Activated CD4-positive, alpha-beta T cell treated with anti-CD3 and anti-CD28 coated beads for 36 hours (primary cell): ENCODE measurements at regions not wholly inside any gene's neighbourhood (a gene's known extent, or its start where the extent isn't known, plus 50 kb on each side); places are given as distances from the start of the nearest gene placed in this dataset.

Source experiments
- ATAC-seq: fragments of 200-7000 bp; cut with Tn5 transposase; one replicate; pipeline ENCODE4 v1.10.0; 2021; ENCODE audit warnings: mild to moderate bottlenecking, moderate library complexity
- CTCF ChIA-PET: fragments of 350-600 bp; sonication (Branson Sonifier 250); formaldehyde crosslinking; loops from one replicate; lab custom pipeline; 2021; ENCODE audit warnings: antibody characterized with exemption; lab: Charles Lee
- POLR2A ChIA-PET: fragments of 350-600 bp; sonication (Branson Sonifier 250); formaldehyde crosslinking; loops from one replicate; lab custom pipeline; 2021; ENCODE audit warnings: antibody characterized with exemption, inconsistent platforms; lab: Charles Lee
- DNase-seq: peaks from one replicate; pipeline ENCODE4 v3.0.0-alpha.2; 2020
- H3K27ac Mint-ChIP-seq: one replicate; pipeline ENCODE4 v1.8.0; 2021; ENCODE audit warnings: mixed read lengths
- H3K27me3 Mint-ChIP-seq: one replicate; pipeline ENCODE4 v1.8.0; 2021; ENCODE audit warnings: mixed read lengths
- H3K36me3 Mint-ChIP-seq: one replicate; pipeline ENCODE4 v1.8.0; 2021; ENCODE audit warnings: low read depth, mixed read lengths
- H3K4me1 Mint-ChIP-seq: one replicate; pipeline ENCODE4 v1.8.0; 2021; ENCODE audit warnings: mixed read lengths
- H3K4me3 Mint-ChIP-seq: one replicate; pipeline ENCODE4 v1.8.0; 2021; ENCODE audit warnings: mild to moderate bottlenecking, moderate library complexity, mixed read lengths
- H3K9me3 Mint-ChIP-seq: one replicate; pipeline ENCODE4 v1.8.0; 2021; ENCODE audit warnings: low read depth, mixed read lengths
- intact Hi-C, 2 experiments: fragments of 100-400 bp; cut with DNase I in 1 of 2; cut with micrococcal nuclease in 1 of 2; formaldehyde crosslinking; loops; one replicate each; pipeline versions ENCODE4 v1.14.2 to v1.15.1; 2022 to 2024; cut with DNase I, micrococcal nuclease

- no peak for ATAC-seq
- Mint-ChIP-seq H3K27me3 (peaks cover 7% of the 10 kb centered on the region), H3K4me1 (no peaks in the 10 kb centered on the region), H3K36me3 (no peaks in the 10 kb centered on the region), H3K27ac (no peak overlapping the region), H3K4me3 (no peak overlapping the region), H3K9me3 (no peaks in the 10 kb centered on the region)
- no peak for DNase-seq
- ChIA-PET CTCF (no interaction called here), POLR2A (no interaction called here)
- intact Hi-C loops = no loop called here
Observed at GRCh38 chr5:86360801-86361200, 256.9 kb upstream of the COX7C start.

DNA sequence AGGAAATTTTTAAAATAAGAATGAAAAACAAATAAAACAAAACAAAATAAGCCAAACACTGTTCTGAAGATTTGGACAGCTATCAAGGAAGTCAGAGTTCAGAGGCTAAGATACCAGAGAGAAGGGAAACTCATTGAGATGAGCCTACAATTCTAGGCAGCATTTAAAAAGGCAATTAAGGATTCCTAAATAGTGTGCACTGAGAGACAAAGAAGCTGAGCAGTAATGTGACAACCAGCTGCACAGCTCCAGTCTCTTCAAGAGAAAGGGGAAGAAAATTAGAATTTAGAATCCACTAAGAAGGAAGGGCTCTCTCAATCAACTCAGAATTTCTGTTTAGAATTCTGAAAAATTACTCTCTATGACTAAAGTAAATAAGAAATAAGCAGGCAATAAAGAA lies 246.7 kb upstream of the COX7C start:
- ChIA-PET CTCF (no interaction called here), POLR2A (no interaction called here)
- intact Hi-C loops = no loop called here
- Mint-ChIP-seq H3K4me3 (no peak overlapping the region), H3K36me3 (no peaks in the 10 kb centered on the region), H3K27me3 (peaks cover 1% of the 10 kb centered on the region), H3K27ac (no peak overlapping the region), H3K9me3 (no peaks in the 10 kb centered on the region), H3K4me1 (no peaks in the 10 kb centered on the region)
- ATAC-seq = no peak
- no peak for DNase-seq

GRCh38 chr5:86374611-86375010 lies 243.1 kb upstream of the COX7C start:
- no peak overlapping the region for H3K4me3 Mint-ChIP-seq
- no peak overlapping the region for H3K27ac Mint-ChIP-seq
- DNase-seq = no peak
- POLR2A ChIA-PET = no interaction called here
- H3K4me1 Mint-ChIP-seq = no peaks in the 10 kb centered on the region
- ATAC-seq = no peak
- H3K36me3 Mint-ChIP-seq = no peaks in the 10 kb centered on the region
- peaks cover 2% of the 10 kb centered on the region for H3K9me3 Mint-ChIP-seq
- intact Hi-C loops = no loop called here
- H3K27me3 Mint-ChIP-seq = no peaks in the 10 kb centered on the region
- CTCF ChIA-PET = no interaction called here

DNA sequence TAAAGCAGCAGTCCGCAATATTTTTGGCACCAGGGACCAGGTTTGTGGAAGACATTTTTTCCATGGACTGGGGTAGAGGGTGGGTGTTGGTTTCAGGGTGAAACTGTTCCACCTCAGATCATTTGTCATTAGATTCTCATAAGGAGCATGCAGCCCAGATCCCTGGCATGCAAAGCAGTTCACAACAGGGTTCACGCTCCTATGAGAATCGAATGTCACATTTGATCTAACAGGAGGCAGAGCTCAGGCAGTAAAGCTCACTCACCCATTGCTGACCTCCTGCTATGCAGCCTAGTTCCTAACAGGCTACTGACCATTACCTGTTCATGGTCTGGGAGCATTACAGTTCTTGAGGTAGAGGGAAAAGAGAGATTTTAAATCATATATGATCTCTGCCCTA lies 241.5 kb upstream of the COX7C start:
- ChIA-PET POLR2A (no interaction called here), CTCF (no interaction called here)
- Mint-ChIP-seq H3K9me3 (peaks cover 2% of the 10 kb centered on the region), H3K27me3 (no peaks in the 10 kb centered on the region), H3K27ac (no peak overlapping the region), H3K36me3 (no peaks in the 10 kb centered on the region), H3K4me3 (no peak overlapping the region), H3K4me1 (no peaks in the 10 kb centered on the region)
- DNase-seq = no peak
- ATAC-seq = no peak
- intact Hi-C loops = no loop called here

DNA sequence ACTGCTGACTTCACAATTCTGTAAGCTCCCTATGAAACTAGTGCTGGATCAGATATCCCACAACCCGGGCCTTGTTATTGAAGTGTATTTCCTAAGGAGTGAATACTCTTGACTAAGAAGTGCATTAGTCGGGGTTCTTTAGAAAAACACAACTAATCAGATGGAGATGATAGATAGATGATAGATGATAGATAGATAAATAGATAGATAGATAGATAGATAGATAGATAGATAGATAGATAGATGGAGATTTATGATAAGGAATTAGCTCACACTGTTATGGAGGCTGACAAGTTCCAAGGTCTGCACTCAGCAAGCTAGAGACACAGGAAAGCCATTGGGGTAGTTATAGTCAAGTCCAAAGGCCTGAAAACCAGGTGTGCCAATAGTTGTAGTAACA lies 214.6 kb upstream of the COX7C start:
- ChIA-PET CTCF (interaction anchor here (0.7 kb wide), 2 partner anchors 10 to 19 kb away, joined by 3 read pairs; no protein-coding TSS in a partner anchor), POLR2A (no interaction called here)
- intact Hi-C loops = no loop called here

DNA sequence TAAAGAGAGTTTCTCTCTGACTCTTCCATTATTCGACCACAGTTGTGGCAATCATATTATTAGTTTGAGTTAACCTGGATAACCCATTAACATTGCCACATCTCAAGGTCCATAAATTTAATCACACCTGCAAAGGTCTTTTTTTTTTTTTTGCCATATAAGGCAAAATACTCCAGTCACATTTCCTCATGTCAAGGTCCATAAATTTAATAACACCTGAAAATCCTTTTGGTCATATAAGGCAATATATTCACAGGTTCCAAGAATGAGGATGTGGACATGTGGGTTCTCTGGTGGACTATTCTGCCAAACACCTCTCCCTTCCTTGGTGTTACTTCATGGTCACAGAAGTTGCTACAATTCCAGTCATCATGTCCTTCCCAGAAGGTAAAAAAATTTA lies 213.5 kb upstream of the COX7C start:
- DNase-seq = no peak
- ChIA-PET POLR2A (no interaction called here), CTCF (no interaction called here)
- ATAC-seq = no peak
- H3K27ac Mint-ChIP-seq = no peak overlapping the region
- no peaks in the 10 kb centered on the region for H3K4me1 Mint-ChIP-seq
- no peaks in the 10 kb centered on the region for H3K9me3 Mint-ChIP-seq
- no peaks in the 10 kb centered on the region for H3K36me3 Mint-ChIP-seq
- H3K27me3 Mint-ChIP-seq = no peaks in the 10 kb centered on the region
- intact Hi-C loops = no loop called here
- no peak overlapping the region for H3K4me3 Mint-ChIP-seq

More for the DNA sequence above, 214.6 kb upstream of the COX7C start:
- Mint-ChIP-seq H3K4me3 (no peak overlapping the region), H3K36me3 (no peaks in the 10 kb centered on the region), H3K4me1 (no peaks in the 10 kb centered on the region), H3K9me3 (no peaks in the 10 kb centered on the region), H3K27me3 (no peaks in the 10 kb centered on the region), H3K27ac (no peak overlapping the region)
- ATAC-seq (no peak), DNase-seq (no peak)

DNA sequence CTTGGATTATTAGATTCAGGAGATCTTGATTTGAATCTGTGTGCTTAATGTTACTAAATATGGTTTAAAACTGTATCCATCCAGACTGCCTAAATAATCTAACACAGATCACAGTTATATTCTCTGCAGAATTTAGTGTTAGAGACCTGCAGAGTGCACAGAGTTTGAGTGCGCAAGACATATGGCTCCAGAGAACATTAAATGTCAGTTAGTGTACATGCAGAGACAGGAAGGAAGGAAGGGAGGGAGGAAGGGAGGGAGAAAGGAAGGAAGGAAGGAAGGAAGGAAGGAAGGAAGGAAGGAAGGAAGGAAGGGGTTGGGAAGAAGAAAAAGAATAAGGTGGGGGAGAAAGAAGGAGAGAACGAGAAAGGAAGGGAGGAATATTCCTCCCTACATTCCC lies 210.0 kb upstream of the COX7C start:
- CTCF ChIA-PET = no interaction called here
- Mint-ChIP-seq H3K9me3 (no peaks in the 10 kb centered on the region), H3K27ac (no peak overlapping the region), H3K4me1 (no peaks in the 10 kb centered on the region), H3K4me3 (no peak overlapping the region), H3K36me3 (no peaks in the 10 kb centered on the region), H3K27me3 (no peaks in the 10 kb centered on the region)
- POLR2A ChIA-PET = no interaction called here
- ATAC-seq (no peak), DNase-seq (no peak)
- intact Hi-C loops = no loop called here

DNA sequence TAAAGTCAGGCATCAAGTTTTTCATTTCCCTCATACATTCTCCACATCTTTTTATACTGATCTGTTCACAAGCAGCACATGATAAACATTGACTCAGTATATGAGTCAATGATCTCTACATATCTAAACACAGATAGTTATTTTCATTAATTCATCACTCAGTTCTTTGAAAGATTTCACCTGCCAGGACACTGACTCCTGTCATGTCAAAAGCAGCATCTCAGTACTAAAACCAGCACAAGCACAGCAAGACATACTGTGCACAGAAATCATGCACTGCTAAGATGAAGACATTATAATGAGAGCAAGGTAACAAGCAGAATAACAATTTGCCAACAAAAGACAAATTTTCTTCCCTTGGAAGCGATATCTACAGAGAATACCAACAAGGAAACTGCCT lies 206.1 kb upstream of the COX7C start:
- Mint-ChIP-seq H3K27me3 (no peaks in the 10 kb centered on the region), H3K4me3 (no peak overlapping the region), H3K4me1 (no peaks in the 10 kb centered on the region), H3K36me3 (no peaks in the 10 kb centered on the region), H3K9me3 (no peaks in the 10 kb centered on the region), H3K27ac (no peak overlapping the region)
- ChIA-PET CTCF (no interaction called here), POLR2A (no interaction called here)
- DNase-seq (no peak), ATAC-seq (no peak)
- intact Hi-C loops = no loop called here

- H3K4me3 Mint-ChIP-seq = no peak overlapping the region
- H3K27me3 Mint-ChIP-seq = peaks cover 6% of the 10 kb centered on the region
- H3K27ac Mint-ChIP-seq = no peak overlapping the region
- no peaks in the 10 kb centered on the region for H3K36me3 Mint-ChIP-seq
- intact Hi-C loops = no loop called here
- ChIA-PET CTCF (no interaction called here), POLR2A (no interaction called here)
- DNase-seq (no peak), ATAC-seq (no peak)
- no peaks in the 10 kb centered on the region for H3K4me1 Mint-ChIP-seq
- H3K9me3 Mint-ChIP-seq = no peaks in the 10 kb centered on the region
Observed at GRCh38 chr5:86427158-86427557, 190.6 kb upstream of the COX7C start.

GRCh38 chr5:86439593-86440110 lies 178.1 kb upstream of the COX7C start:
- Mint-ChIP-seq H3K4me3 (no peak overlapping the region), H3K36me3 (no peaks in the 10 kb centered on the region), H3K27me3 (no peaks in the 10 kb centered on the region), H3K27ac (no peak overlapping the region), H3K4me1 (no peaks in the 10 kb centered on the region), H3K9me3 (no peaks in the 10 kb centered on the region)
- no peak for DNase-seq
- POLR2A ChIA-PET = no interaction called here
- CTCF ChIA-PET = interaction anchor here (1.1 kb wide), 1 partner anchor 18 kb away, joined by 4 read pairs; no protein-coding TSS in a partner anchor
- no peak for ATAC-seq
- intact Hi-C loops = no loop called here

DNA sequence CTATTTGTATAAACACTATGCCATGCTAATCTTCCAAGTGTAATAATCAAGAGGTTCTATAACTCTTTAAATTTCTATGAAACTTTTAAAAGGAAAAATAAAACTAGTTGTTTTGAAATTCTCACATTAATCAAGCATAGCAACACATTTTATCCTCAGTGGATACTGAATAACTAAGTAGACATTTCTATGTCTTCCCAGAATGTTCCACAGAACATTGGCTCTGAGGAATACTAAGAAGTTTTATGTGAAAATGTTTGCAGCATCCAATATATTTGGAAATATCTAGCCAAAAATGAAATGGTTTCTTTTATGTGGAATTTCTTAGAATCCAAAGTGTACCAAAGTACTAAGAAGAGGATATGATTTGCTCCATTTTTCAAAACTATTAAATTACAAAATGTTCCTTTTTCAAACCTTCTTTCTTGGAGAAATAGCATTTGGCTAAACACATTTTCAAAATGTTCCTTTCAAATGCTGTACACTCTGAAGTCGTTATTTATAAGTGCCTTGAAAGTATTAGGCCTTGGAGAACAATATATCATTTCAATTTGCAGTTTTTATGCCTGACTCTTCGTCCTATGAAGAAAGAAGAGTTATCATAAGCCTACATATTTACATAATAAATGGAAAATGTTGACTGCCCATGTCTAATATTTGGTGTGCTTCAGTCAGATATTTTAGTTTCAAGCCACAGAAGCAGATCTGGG lies 175.6 kb upstream of the COX7C start:
- CTCF ChIA-PET = no interaction called here
- ATAC-seq = no peak

DNA sequence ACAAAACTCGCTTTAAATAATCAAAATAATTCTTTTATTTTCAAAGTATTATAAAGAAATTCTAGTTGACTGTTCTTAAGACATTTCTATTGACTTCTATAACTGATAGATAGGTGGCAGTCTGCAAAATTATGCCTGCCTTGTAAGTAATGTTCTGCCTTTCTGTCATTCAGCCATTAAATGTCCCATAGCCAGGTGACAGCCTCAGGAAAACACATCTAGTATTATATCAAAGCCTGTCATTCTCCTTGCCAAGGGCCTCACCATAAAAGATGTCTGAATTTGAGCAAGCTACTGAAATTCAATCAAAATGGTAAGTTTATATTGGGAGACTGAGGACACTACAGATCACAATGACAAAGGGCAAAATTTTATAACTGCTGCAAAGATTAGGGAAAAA lies 170.4 kb upstream of the COX7C start:
- peaks cover 3% of the 10 kb centered on the region for H3K9me3 Mint-ChIP-seq
- H3K27me3 Mint-ChIP-seq = no peaks in the 10 kb centered on the region
- POLR2A ChIA-PET = no interaction called here
- no peak for DNase-seq
- no peak for ATAC-seq
- no peak overlapping the region for H3K27ac Mint-ChIP-seq
- intact Hi-C loops = no loop called here
- H3K36me3 Mint-ChIP-seq = no peaks in the 10 kb centered on the region
- no peaks in the 10 kb centered on the region for H3K4me1 Mint-ChIP-seq
- CTCF ChIA-PET = no interaction called here
- no peak overlapping the region for H3K4me3 Mint-ChIP-seq

More for the DNA sequence above, 175.6 kb upstream of the COX7C start:
- Mint-ChIP-seq H3K27me3 (no peaks in the 10 kb centered on the region), H3K27ac (no peak overlapping the region), H3K36me3 (no peaks in the 10 kb centered on the region), H3K4me3 (no peak overlapping the region), H3K9me3 (no peaks in the 10 kb centered on the region), H3K4me1 (no peaks in the 10 kb centered on the region)
- DNase-seq = no peak
- intact Hi-C loops = no loop called here
- POLR2A ChIA-PET = no interaction called here
